ENCODE measurements at regions not wholly inside any gene's neighbourhood (a gene's known extent, or its start where the extent isn't known, plus 50 kb on each side); places are given as distances from the start of the nearest gene placed in this dataset.

DNA sequence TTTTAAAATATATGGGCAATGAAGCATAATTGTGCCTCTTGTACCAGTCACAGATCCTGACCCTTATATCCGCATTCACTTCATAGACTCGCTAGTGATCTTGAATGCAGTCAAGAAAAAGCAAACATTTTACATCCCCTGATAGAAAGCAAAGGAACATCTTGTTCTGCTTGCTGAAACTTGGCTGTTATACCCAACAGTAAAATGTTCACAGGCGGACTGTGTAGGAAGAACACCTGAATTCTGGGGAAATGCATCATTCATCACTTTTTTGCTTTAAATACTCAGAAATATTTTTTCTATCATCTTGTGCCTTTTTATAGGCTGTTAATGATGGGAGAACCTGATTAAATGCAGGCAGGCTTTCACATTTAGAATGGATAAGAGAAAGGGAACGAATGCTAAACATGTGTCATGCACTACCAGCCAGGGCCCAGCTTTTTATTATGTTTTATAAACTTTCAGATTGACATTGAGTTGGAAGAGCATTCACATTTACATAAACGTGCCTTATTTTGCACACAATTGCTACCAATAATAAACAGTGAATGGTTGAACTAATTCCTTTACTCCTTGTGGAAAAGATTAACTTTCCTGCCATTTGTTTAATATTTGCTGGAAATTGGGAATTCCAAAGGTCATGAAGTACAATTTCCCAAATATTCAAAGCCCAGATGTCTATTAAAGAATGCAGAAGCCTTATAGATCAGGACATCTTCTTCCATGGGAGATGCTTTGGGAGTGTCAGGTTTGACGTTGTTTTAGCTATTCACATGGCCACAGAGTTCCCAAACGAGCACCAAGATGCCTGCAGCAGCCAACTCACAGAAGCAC is 756.2 kb downstream of the TLE1 start:
- no peak for TF ChIP-seq RFX5 (IDR thresholded peaks at IDR 0.05; ENCODE audit: borderline replicate concordance, low read depth, low read length)
- TF ChIP-seq PHF8 (conservative IDR thresholded peaks at IDR 0.05; ENCODE audit: low read depth, low read length) = no peak
- no peak for TF ChIP-seq RAD21 (IDR thresholded peaks at IDR 0.05 in 1 of 2, conservative IDR thresholded peaks at IDR 0.05 in 1 of 2; ENCODE audit: low read depth in 2 of 2, low read length in 2 of 2)
- TF ChIP-seq, protein P1, sequence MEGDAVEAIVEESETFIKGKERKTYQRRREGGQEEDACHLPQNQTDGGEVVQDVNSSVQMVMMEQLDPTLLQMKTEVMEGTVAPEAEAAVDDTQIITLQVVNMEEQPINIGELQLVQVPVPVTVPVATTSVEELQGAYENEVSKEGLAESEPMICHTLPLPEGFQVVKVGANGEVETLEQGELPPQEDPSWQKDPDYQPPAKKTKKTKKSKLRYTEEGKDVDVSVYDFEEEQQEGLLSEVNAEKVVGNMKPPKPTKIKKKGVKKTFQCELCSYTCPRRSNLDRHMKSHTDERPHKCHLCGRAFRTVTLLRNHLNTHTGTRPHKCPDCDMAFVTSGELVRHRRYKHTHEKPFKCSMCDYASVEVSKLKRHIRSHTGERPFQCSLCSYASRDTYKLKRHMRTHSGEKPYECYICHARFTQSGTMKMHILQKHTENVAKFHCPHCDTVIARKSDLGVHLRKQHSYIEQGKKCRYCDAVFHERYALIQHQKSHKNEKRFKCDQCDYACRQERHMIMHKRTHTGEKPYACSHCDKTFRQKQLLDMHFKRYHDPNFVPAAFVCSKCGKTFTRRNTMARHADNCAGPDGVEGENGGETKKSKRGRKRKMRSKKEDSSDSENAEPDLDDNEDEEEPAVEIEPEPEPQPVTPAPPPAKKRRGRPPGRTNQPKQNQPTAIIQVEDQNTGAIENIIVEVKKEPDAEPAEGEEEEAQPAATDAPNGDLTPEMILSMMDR (IDR thresholded peaks at IDR 0.05; ENCODE audit: control extremely low read depth in 1 of 3, insufficient read depth in 1 of 3, low read depth in 1 of 3, low read length in 3 of 3) = no peak
